ENCODE measurements at regions not wholly inside any gene's neighbourhood (a gene's known extent, or its start where the extent isn't known, plus 50 kb on each side); places are given as distances from the start of the nearest gene placed in this dataset.
"Not testable (repeated sequence)": the region's sequence is repeated elsewhere in the genome, so short reads cannot be mapped to it uniquely, and the experiment has no call there.

- H3K36me3 ChIP-seq: no peaks in the 10 kb centered on the region
- no peak for TF ChIP-seq CTCF (IDR thresholded peaks at IDR 0.05; ENCODE audit: low read depth, low read length)
- H3K27me3 ChIP-seq (ENCODE audit: insufficient read depth, low read depth, severe bottlenecking): no peaks in the 10 kb centered on the region
Measured at GRCh38 chr2:176790468-176790867, 422.1 kb upstream of the HNRNPA3 start.

GRCh38 chr2:176793792-176794191 lies 418.8 kb upstream of the HNRNPA3 start:
- TF ChIP-seq CTCF (IDR thresholded peaks at IDR 0.05; ENCODE audit: low read depth, low read length): no peak
- no peak for DNase-seq
- Histone ChIP-seq H3K27me3 (ENCODE audit: insufficient read depth, low read depth, severe bottlenecking) (no peaks in the 10 kb centered on the region), H3K27ac (no peak overlapping the region), H3K9me3 (ENCODE audit: severe bottlenecking) (peaks cover 2% of the 10 kb centered on the region), H3K4me3 (ENCODE audit: low read depth, low read length) (no peak overlapping the region), H3K36me3 (no peaks in the 10 kb centered on the region)

More at GRCh38 chr2:176790468-176790867, 422.1 kb upstream of the HNRNPA3 start:
- Histone ChIP-seq H3K4me3 (ENCODE audit: low read depth, low read length) (no peak overlapping the region), H3K9me3 (ENCODE audit: severe bottlenecking) (no peaks in the 10 kb centered on the region), H3K27ac (no peak overlapping the region)
- no peak for DNase-seq

- H3K27me3 ChIP-seq (ENCODE audit: insufficient read depth, low read depth, severe bottlenecking): no peaks in the 10 kb centered on the region
- H3K27ac ChIP-seq: no peak overlapping the region
- no peak for TF ChIP-seq CTCF (IDR thresholded peaks at IDR 0.05; ENCODE audit: low read depth, low read length)
- no peak overlapping the region for H3K4me3 ChIP-seq (ENCODE audit: low read depth, low read length)
- peaks cover 2% of the 10 kb centered on the region for H3K9me3 ChIP-seq (ENCODE audit: severe bottlenecking)
- H3K36me3 ChIP-seq: no peaks in the 10 kb centered on the region
- DNase-seq: no peak
Measured at GRCh38 chr2:176794392-176794791, 418.2 kb upstream of the HNRNPA3 start.

- no peak for TF ChIP-seq CTCF (IDR thresholded peaks at IDR 0.05; ENCODE audit: low read depth, low read length)
- Histone ChIP-seq H3K4me3 (ENCODE audit: low read depth, low read length) (no peak overlapping the region), H3K27ac (no peak overlapping the region), H3K27me3 (ENCODE audit: insufficient read depth, low read depth, severe bottlenecking) (no peaks in the 10 kb centered on the region), H3K36me3 (no peaks in the 10 kb centered on the region), H3K9me3 (ENCODE audit: severe bottlenecking) (peaks cover 2% of the 10 kb centered on the region)
- no peak for DNase-seq
Measured at GRCh38 chr2:176795823-176796222, 416.8 kb upstream of the HNRNPA3 start.

- H3K9me3 ChIP-seq (ENCODE audit: severe bottlenecking); H3K4me3 ChIP-seq (ENCODE audit: low read depth, low read length); H3K27ac ChIP-seq; H3K36me3 ChIP-seq; H3K27me3 ChIP-seq (ENCODE audit: insufficient read depth, low read depth, severe bottlenecking); DNase-seq: not testable (repeated sequence)
Measured at GRCh38 chr2:176796677-176797076, 415.9 kb upstream of the HNRNPA3 start.

- Histone ChIP-seq H3K36me3 (no peaks in the 10 kb centered on the region), H3K27ac (no peak overlapping the region), H3K9me3 (ENCODE audit: severe bottlenecking) (no peaks in the 10 kb centered on the region), H3K4me3 (ENCODE audit: low read depth, low read length) (no peak overlapping the region), H3K27me3 (ENCODE audit: insufficient read depth, low read depth, severe bottlenecking) (no peaks in the 10 kb centered on the region)
- TF ChIP-seq CTCF (IDR thresholded peaks at IDR 0.05; ENCODE audit: low read depth, low read length): no peak
- no peak for DNase-seq
Measured at GRCh38 chr2:176804392-176804791, 408.2 kb upstream of the HNRNPA3 start.

All from WERI-Rb-1 (cell line).